D721Med (cell line): ENCODE measurements at regions not wholly inside any gene's neighbourhood (a gene's known extent, or its start where the extent isn't known, plus 50 kb on each side); places are given as distances from the start of the nearest gene placed in this dataset.
"Not testable (repeated sequence)": the region's sequence is repeated elsewhere in the genome, so short reads cannot be mapped to it uniquely, and the experiment has no call there.

ENCODE experiments used
- DNase-seq: peaks from one replicate; pipeline ENCODE4 v3.0.0; 2011; ENCODE audit warnings: low spot score; ENCODE audit not compliant: insufficient read length
- FAIRE-seq: peaks from 2 replicates; lab custom pipeline; 2011; peaks lifted over from hg19 to GRCh38; lab: Jason Lieb, UNC
- TF ChIP-seq, protein P1 (sequence below): IDR thresholded peaks from 2 replicates; pipeline ENCODE4 v1.5.1; 2012; ENCODE audit warnings: mild to moderate bottlenecking, control low read depth; ENCODE audit not compliant: insufficient read depth; ENCODE audit errors: missing control alignments

DNA sequence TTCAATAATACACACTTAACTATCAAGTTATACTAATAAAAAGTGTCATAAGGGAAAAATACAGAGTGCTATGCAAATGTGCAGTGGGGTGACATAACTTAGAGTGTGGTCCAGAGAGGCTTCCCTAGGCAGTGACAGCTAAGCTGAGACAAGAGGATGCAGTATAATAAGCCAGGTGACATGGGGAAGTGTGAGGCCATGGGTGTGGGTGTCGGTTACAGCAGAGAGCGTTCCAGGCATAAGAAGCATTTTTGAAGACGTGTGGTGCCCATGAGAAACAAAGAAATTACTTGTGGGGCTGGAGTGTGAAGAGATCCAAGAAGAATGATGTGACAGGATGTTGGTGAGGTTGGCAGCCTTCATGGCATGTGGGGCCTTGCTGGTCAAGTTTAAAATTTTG lies 78.1 kb upstream of the PICALM start:
- no peak for FAIRE-seq

DNA sequence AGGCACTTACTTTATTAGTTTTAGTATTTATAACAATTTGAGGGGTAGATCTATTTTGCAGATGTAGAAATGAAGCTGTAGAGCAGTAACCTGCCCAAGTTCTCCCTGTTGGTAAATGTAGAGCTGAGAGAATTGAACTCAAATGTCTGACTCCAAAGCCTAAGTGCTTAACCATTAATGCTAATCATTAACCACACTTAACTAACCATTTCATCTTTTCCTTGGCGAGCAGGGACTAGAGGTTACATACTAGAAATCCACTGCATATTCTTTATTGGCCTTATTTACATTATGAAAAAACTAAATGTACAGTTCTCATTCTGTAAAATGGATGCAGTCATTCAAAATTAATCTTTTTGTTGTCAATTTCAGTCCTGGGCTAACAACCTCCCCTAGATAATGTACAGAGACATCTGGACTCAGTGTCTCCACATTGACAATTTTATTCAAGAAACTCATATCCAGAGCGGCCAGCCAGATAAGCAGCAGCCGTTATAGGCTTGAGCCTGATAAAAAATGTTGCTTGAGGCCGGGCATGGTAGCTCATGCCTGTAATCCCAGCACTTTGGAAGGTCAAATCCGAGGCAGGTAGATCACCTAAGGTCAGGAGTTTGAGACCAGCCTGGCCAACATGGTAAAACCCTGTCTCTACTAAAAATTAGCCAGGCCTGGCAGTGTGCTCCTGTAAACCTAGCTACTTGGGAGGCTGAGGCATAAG lies 76.7 kb upstream of the PICALM start:
- TF ChIP-seq, protein P1, sequence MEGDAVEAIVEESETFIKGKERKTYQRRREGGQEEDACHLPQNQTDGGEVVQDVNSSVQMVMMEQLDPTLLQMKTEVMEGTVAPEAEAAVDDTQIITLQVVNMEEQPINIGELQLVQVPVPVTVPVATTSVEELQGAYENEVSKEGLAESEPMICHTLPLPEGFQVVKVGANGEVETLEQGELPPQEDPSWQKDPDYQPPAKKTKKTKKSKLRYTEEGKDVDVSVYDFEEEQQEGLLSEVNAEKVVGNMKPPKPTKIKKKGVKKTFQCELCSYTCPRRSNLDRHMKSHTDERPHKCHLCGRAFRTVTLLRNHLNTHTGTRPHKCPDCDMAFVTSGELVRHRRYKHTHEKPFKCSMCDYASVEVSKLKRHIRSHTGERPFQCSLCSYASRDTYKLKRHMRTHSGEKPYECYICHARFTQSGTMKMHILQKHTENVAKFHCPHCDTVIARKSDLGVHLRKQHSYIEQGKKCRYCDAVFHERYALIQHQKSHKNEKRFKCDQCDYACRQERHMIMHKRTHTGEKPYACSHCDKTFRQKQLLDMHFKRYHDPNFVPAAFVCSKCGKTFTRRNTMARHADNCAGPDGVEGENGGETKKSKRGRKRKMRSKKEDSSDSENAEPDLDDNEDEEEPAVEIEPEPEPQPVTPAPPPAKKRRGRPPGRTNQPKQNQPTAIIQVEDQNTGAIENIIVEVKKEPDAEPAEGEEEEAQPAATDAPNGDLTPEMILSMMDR = no peak
- no peak for FAIRE-seq

More for the DNA sequence above, 78.1 kb upstream of the PICALM start:
- DNase-seq = no peak
- TF ChIP-seq, protein P1 = no peak

DNA sequence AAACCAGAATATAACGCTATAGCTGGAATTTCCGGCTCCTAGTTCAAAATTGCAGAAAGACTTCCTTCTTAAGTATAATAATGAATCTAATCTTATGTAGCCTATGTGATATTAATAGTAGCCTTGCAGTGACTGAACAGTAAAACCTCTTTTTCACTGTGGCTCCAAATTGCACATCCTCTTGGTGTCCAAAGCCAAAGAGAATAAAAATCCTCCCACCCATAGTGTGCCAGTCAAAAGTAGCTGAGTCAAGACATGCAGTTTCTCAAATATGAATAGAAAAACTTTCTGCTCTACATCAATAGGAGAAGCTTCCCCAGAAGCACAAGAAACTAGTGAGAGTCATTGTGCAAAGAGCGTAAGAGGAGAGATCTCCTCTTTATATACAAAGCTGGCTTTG lies 76.0 kb upstream of the PICALM start:
- TF ChIP-seq, protein P1 = no peak
- DNase-seq = no peak
- FAIRE-seq = no peak

More for the DNA sequence above, 76.7 kb upstream of the PICALM start:
- no peak for DNase-seq

DNA sequence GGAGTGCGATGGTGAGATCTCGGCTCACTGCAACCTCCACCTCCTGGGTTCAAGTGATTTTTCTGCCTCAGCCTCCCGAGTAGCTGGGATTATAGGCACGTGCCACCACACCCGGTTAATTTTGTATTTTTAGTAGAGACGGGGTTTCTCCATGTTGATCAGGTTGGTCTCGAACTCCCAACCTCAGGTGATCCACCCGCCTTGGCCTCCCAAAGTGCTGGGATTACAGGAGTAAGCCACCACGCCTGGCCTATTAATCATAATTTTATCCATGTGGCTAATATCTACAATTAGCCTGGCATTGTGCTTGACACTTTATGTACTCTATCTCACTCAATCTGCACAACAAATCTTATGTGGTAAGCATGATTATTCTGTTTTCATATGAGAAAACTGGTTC lies 75.2 kb upstream of the PICALM start:
- not testable (repeated sequence) for FAIRE-seq, DNase-seq

DNA sequence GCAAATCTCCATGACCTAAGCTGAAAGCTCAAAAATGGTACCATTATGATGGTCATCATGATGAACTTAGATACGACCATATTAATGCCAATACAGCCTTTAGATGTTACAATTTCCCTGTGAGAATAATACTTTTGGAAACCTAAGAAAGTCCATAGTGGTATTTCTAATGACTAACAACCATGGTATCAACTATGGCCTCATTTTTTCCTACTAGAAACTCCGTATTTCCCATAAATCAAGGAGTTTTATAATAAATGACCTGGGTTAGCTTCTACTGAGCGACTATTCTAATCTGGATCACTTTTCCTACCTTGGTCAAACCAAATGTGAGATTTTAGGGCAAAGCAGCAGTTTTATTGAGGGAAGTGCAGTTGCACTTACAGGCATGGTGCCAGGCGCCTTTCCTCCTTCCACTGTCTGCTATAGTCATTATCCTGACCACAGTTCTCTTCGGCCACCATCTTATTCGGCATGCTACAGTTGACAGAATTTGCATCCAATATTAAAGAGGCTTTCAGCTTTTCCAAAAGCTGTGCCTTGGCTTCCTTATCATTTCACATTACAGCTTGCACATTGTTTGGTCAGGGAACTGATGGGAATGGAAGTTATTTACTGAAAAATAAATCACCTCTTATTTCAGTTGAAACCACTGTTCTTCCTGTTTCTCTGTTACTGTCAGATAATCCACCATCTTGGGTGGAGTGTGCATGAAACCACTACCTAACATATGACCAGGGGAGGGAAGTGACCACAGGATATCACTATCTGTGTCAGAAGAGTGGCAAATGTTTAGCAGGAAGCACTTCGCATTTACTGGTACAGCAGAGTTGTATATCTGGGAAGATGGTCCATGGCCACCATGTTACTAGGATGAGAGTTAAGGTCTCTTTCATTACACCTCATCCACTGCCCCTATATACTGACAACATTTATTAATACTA lies 74.5 kb upstream of the PICALM start:
- DNase-seq (no peak), FAIRE-seq (no peak)
- TF ChIP-seq, protein P1 = no peak

DNA sequence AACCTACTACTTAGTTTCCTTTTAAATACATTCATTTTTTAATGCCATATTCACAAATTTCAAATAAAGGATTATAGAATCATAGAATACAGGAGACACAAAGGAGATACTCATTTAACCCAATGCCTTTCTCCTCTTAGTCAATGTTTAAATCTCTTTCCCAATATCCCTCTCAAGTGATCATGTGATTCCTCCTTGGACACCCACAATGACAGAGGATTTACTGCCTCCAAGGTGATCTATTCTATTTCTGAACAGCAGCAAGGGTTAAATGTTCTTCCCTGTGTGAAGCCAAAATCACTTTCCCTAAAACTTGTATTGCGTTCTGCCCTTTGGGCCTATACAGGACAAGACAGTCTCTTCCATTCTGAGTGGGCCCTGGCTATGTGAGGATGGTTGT lies 73.3 kb upstream of the PICALM start:
- no peak for FAIRE-seq
- TF ChIP-seq, protein P1 = no peak
- no peak for DNase-seq

DNA sequence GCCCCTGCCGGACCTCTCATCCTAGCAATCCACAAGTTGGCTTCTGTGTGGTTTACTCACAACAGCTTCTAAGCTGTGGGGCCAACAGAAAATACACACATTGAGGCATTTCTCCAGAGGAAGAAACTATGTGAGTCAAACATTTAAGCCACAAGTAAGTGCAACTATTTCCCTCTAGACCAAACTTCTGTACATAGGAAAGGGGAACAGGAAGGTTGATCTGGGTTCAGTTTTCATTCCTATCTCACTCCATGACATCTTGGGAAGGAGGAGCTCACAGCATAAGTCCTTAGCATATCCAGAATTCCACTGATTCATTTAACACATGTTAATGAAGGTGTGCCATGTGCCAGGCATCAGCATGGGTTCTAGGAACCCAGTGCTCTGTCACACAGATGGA lies 72.8 kb upstream of the PICALM start:
- DNase-seq = no peak
- TF ChIP-seq, protein P1 = no peak
- no peak for FAIRE-seq
